CD14-positive monocyte (primary cell): ENCODE measurements at regions not wholly inside any gene's neighbourhood (a gene's known extent, or its start where the extent isn't known, plus 50 kb on each side); places are given as distances from the start of the nearest gene placed in this dataset.

Experiments used
- DNase-seq, 3 donors: peaks; one replicate each; pipeline ENCODE4 v3.0.0-alpha.2; 2011 to 2022
- H2AFZ ChIP-seq: 2 replicates; pipeline ENCODE4 v1.6.0; 2012; ENCODE audit warnings: mild to moderate bottlenecking, low read depth, low read length, inconsistent platforms; ENCODE audit not compliant: insufficient read depth, poor library complexity, severe bottlenecking
- H3K27ac ChIP-seq, 2 donors: 1 replicate in 1 of 2; 2 replicates in 1 of 2; pipeline ENCODE4 v1.5.1; 2012 to 2013; ENCODE audit warnings: low read length in 2 of 2, control low read depth in 1 of 2, inconsistent platforms in 1 of 2, low read depth in 1 of 2, mild to moderate bottlenecking in 1 of 2
- H3K27me3 ChIP-seq, 2 donors: one replicate each; pipeline versions ENCODE4 v1.6.0 to v1.6.1; 2011 to 2013; ENCODE audit warnings: low read length in 2 of 2; ENCODE audit not compliant: control insufficient read depth in 2 of 2, insufficient read depth in 2 of 2
- H3K36me3 ChIP-seq, 2 donors: replicated peaks in 1 of 2; 1 replicate in 1 of 2; 2 replicates in 1 of 2; pipeline versions ENCODE4 v1.5.1 to v1.6.1; 2012 to 2013; ENCODE audit warnings: low read length in 2 of 2, control low read depth in 1 of 2, inconsistent platforms in 1 of 2, mild to moderate bottlenecking in 1 of 2; ENCODE audit not compliant: insufficient read depth in 2 of 2, control insufficient read depth in 1 of 2
- H3K4me1 ChIP-seq, 2 donors: 1 replicate in 1 of 2; 2 replicates in 1 of 2; pipeline versions ENCODE4 v1.5.1 to v1.6.1; 2012 to 2013; ENCODE audit warnings: low read length in 2 of 2, control low read depth in 1 of 2, inconsistent platforms in 1 of 2, mild to moderate bottlenecking in 1 of 2, moderate library complexity in 1 of 2; ENCODE audit not compliant: insufficient read depth in 2 of 2, control insufficient read depth in 1 of 2
- H3K4me2 ChIP-seq: replicated peaks from 2 replicates; pipeline ENCODE3; 2012; ENCODE audit warnings: low read length, moderate library complexity, mild to moderate bottlenecking; ENCODE audit not compliant: poor library complexity, severe bottlenecking; ENCODE audit errors: extremely low read depth
- H3K4me3 ChIP-seq, 3 experiments: fragments of 200-600 bp in 1 of 3; sonication (generic) in 1 of 3; replicated peaks in 1 of 3; 1 replicate in 2 of 3; 2 replicates in 1 of 3; pipeline ENCODE4 v1.5.1; 2011 to 2013; ENCODE audit warnings: low read length in 3 of 3, mild to moderate bottlenecking in 3 of 3, control low read depth in 2 of 3, low read depth in 2 of 3, inconsistent platforms in 1 of 3, moderate library complexity in 1 of 3
- H3K79me2 ChIP-seq: 2 replicates; pipeline ENCODE4 v1.6.0; 2012; ENCODE audit warnings: mild to moderate bottlenecking, control low read depth, inconsistent platforms, low read length, moderate library complexity; ENCODE audit not compliant: insufficient read depth
- H3K9ac ChIP-seq: 2 replicates; pipeline ENCODE4 v1.6.0; 2017; ENCODE audit warnings: low read length, mild to moderate bottlenecking; ENCODE audit not compliant: insufficient read depth, poor library complexity, severe bottlenecking
- H3K9me3 ChIP-seq, 2 donors: replicated peaks in 1 of 2; 1 replicate in 1 of 2; 2 replicates in 1 of 2; pipeline versions ENCODE4 v1.5.1 to v1.6.1; 2012 to 2013; ENCODE audit warnings: low read length in 2 of 2, control low read depth in 1 of 2; ENCODE audit not compliant: control insufficient read depth in 1 of 2, insufficient read depth in 1 of 2
- H4K20me1 ChIP-seq: 2 replicates; pipeline ENCODE4 v1.6.0; 2012; ENCODE audit warnings: mild to moderate bottlenecking, low read length, control low read depth, moderate library complexity; ENCODE audit not compliant: insufficient read depth
- H3K27ac Mint-ChIP-seq, 7 donors: one replicate each; pipeline ENCODE4 v1.8.0; 2020; ENCODE audit warnings: mild to moderate bottlenecking in 7 of 7, mixed read lengths in 7 of 7, moderate library complexity in 6 of 7, inconsistent platforms in 2 of 7
- H3K27me3 Mint-ChIP-seq, 3 donors: one replicate each; pipeline ENCODE4 v1.8.0; 2021 to 2022; ENCODE audit warnings: low read depth in 3 of 3, mild to moderate bottlenecking in 3 of 3, mixed read lengths in 3 of 3, moderate library complexity in 3 of 3, inconsistent platforms in 1 of 3
- H3K36me3 Mint-ChIP-seq, 2 donors: one replicate each; pipeline ENCODE4 v1.8.0; 2020; ENCODE audit warnings: mixed read lengths in 2 of 2, inconsistent platforms in 1 of 2, mild to moderate bottlenecking in 1 of 2
- H3K4me1 Mint-ChIP-seq: one replicate; pipeline ENCODE4 v1.8.0; 2020; ENCODE audit warnings: mild to moderate bottlenecking, mixed read lengths
- H3K4me3 Mint-ChIP-seq, 2 donors: one replicate each; pipeline ENCODE4 v1.8.0; 2020; ENCODE audit warnings: mild to moderate bottlenecking in 2 of 2, mixed read lengths in 2 of 2, moderate library complexity in 1 of 2
- H3K9me3 Mint-ChIP-seq, 7 donors: one replicate each; pipeline ENCODE4 v1.8.0; 2020 to 2022; ENCODE audit warnings: mixed read lengths in 7 of 7, mild to moderate bottlenecking in 6 of 7, moderate library complexity in 6 of 7, inconsistent platforms in 2 of 7
- WGBS: methylation state at CpG from one replicate; pipeline ENCODE4 v1.1.5; 2013; ENCODE audit warnings: missing lambda C conversion rate; ENCODE audit not compliant: insufficient coverage; 5-methylcytosine and 5-hydroxymethylcytosine counted together
- intact Hi-C, 2 donors: fragments of 100-400 bp; cut with micrococcal nuclease; formaldehyde crosslinking; loops; one replicate each; pipeline versions ENCODE4 v1.15.0 to v1.15.1; 2023
- TF ChIP-seq, protein P1 (sequence below): fragments of 200-600 bp; IDR thresholded peaks from one replicate; pipeline ENCODE4 v1.8.0; 2022; ENCODE audit warnings: antibody characterized with exemption, mild to moderate bottlenecking

DNA sequence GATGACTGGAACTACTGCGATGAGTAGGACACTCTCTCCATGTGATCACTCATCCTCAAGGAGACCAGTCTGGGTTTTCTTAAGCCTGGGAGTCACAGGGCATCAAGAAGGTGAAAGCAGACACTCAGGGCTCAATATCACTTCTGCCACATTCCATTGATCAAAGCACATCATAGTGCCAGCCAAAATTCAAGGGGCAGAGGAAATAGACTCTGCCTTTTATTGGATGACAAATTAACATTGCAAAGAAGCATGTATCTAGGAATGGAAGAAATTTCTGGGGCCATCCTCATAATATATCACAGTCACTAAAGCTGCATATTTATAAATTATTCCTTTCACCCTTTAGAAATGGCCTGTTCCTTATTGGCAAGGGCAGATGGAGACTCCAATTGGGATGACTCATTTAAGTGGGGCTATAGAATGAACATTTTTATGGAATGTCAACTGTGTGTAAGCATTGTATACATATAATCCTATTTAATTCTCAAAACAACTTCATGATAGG lies 114.8 kb upstream of the CDC42EP3 start:
- peaks cover 14 to 29% (median 26%) of the 10 kb centered on the region in 7 donors for H3K9me3 Mint-ChIP-seq
- H3K27ac Mint-ChIP-seq, result no peak overlapping the region

DNA sequence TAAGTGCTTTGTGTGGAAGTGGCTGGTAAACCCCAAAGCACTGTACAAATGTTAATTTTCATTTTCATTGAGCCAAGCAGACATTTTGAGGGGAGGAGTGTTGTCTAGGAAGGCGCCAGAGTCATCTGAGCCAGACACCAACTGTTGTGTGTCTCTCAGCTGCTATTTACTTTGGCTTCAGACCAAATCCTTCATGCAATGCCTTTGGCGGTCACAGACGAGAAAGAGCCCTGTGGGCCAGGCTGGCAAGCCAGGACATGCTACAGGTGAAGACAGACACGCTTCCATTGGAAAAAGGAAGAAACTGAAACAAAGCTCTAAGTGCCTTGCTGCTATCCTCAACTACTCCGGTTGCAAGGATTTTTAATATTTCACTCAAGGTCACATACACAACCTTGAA lies 115.4 kb upstream of the CDC42EP3 start:
- Histone ChIP-seq H3K36me3 (no peaks in the 10 kb centered on the region), H3K79me2 (no peaks in the 10 kb centered on the region), H3K27ac (no peak overlapping the region), H3K27me3 (no peaks in the 10 kb centered on the region), H2AFZ (no peak overlapping the region), H3K9me3 (peaks cover 13 to 25% of the 10 kb centered on the region in 2 donors), H4K20me1 (no peaks in the 10 kb centered on the region), H3K4me3 (no peak overlapping the region), H3K9ac (no peak overlapping the region), H3K4me2 (no peak overlapping the region), H3K4me1 (peaks cover 0 to 9% of the 10 kb centered on the region in 2 donors)
- TF ChIP-seq, protein P1, sequence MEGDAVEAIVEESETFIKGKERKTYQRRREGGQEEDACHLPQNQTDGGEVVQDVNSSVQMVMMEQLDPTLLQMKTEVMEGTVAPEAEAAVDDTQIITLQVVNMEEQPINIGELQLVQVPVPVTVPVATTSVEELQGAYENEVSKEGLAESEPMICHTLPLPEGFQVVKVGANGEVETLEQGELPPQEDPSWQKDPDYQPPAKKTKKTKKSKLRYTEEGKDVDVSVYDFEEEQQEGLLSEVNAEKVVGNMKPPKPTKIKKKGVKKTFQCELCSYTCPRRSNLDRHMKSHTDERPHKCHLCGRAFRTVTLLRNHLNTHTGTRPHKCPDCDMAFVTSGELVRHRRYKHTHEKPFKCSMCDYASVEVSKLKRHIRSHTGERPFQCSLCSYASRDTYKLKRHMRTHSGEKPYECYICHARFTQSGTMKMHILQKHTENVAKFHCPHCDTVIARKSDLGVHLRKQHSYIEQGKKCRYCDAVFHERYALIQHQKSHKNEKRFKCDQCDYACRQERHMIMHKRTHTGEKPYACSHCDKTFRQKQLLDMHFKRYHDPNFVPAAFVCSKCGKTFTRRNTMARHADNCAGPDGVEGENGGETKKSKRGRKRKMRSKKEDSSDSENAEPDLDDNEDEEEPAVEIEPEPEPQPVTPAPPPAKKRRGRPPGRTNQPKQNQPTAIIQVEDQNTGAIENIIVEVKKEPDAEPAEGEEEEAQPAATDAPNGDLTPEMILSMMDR, result no peak
- intact Hi-C loops, result no loop called here
- H3K27ac Mint-ChIP-seq, result peak overlapping the region in 1 of 7 donors; percentile 27
- peaks cover 14% of the 10 kb centered on the region for H3K4me1 Mint-ChIP-seq
- peaks cover 14 to 29% (median 27%) of the 10 kb centered on the region in 7 donors for H3K9me3 Mint-ChIP-seq
- no peak overlapping the region for H3K4me3 Mint-ChIP-seq
- DNase-seq, result no peak
- no peaks in the 10 kb centered on the region for H3K27me3 Mint-ChIP-seq
- 98% methylated on average over 5 of the region's 5 CpGs for WGBS
- peaks cover 15 to 19% of the 10 kb centered on the region in 2 donors for H3K36me3 Mint-ChIP-seq

More for the DNA sequence above, 114.8 kb upstream of the CDC42EP3 start:
- Histone ChIP-seq H2AFZ (no peak overlapping the region), H3K9me3 (peaks cover 13 to 25% of the 10 kb centered on the region in 2 donors), H3K27ac (no peak overlapping the region), H3K27me3 (no peaks in the 10 kb centered on the region), H4K20me1 (no peaks in the 10 kb centered on the region), H3K79me2 (no peaks in the 10 kb centered on the region), H3K9ac (no peak overlapping the region), H3K4me3 (no peak overlapping the region), H3K4me1 (peaks cover 0 to 9% of the 10 kb centered on the region in 2 donors), H3K36me3 (no peaks in the 10 kb centered on the region), H3K4me2 (no peak overlapping the region)
- peaks cover 12% of the 10 kb centered on the region for H3K4me1 Mint-ChIP-seq
- no peak for DNase-seq
- no peaks in the 10 kb centered on the region for H3K27me3 Mint-ChIP-seq
- peaks cover 15 to 19% of the 10 kb centered on the region in 2 donors for H3K36me3 Mint-ChIP-seq
- intact Hi-C loops, result no loop called here
- 86% methylated on average over 1 of the region's 1 CpG for WGBS
- TF ChIP-seq, protein P1, result no peak
- no peak overlapping the region for H3K4me3 Mint-ChIP-seq
